ENCODE measurements at regions not wholly inside any gene's neighbourhood (a gene's known extent, or its start where the extent isn't known, plus 50 kb on each side); places are given as distances from the start of the nearest gene placed in this dataset.
"Not testable (repeated sequence)": the region's sequence is repeated elsewhere in the genome, so short reads cannot be mapped to it uniquely, and the experiment has no call there.

DNA sequence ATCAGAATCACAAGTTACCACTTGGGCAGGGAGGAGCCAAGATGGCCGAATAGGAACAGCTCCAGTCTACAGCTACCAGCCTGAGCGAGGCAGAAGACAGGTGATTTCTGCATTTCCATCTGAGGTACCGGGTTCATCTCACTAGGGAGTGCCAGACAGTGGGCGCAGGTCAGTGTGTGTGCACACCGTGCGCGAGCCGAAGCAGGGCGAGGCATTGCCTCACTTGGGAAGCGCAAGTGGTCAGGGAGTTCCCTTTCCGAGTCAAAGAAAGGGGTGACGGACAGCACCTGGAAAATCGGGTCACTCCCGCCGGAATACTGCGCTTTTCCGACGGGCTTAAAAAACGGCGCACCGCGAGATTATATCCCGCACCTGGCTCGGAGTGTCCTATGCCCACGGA is 99.8 kb upstream of the PBX1 start:
- not testable (repeated sequence) for DNase-seq

DNA sequence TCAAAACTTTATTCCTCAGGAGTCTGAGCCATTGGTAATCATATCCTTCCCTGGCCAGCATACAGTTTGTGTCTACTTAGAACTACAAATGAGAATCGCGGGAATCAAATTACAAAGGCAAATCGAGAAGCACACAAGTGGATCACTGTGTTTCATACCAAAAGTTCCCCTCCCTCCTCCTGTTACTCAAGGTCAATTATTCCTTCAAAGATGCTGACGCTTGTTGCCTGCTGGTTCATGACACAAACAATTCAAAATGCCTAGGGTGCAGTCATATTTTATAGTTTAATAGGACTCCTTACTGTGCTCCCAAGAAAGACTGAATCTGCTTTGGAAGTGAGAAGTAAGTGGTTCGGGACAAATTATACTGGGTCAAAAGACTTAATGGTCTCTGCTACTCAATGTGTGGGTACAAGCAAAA is 93.0 kb upstream of the PBX1 start:
- no peak for DNase-seq

DNA sequence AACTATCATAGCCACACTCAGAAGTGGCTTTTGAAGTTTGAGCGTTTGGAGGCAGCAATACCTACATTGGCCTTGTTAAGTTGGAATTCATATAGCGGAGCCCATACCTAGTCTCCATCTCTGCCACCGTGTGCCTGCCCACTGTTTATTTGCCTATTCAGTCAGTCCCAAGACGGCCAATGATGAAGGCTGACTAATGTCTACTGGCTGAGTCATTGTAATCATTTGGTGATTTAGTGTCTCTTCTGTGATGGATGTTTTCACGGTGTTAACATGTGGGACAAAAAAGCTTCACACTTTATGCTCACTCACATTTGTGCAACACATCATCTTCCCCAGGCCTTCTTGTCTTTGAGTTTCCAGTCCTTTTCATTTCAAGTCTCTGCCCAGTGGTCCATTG is 92.6 kb upstream of the PBX1 start:
- DNase-seq, result peak; percentile 30

DNA sequence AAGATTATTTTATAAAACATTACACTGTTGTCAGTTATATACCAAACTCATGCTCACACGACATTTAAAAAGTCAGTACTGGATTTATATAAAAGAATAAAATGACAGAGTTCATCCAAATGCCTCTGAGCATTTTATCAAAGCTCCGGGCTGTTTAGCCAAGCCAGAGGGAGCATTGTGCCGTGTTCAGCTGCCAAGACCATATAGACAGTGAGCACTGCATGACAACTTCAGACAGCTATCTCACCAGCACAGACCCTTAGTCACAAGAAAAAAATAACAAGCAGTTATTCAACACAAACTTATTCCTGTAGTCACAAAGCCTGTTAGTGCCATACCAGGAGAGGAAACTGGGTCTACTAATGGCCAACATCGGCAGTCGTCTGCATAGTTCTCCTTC is 88.0 kb upstream of the PBX1 start:
- DNase-seq, result no peak

DNA sequence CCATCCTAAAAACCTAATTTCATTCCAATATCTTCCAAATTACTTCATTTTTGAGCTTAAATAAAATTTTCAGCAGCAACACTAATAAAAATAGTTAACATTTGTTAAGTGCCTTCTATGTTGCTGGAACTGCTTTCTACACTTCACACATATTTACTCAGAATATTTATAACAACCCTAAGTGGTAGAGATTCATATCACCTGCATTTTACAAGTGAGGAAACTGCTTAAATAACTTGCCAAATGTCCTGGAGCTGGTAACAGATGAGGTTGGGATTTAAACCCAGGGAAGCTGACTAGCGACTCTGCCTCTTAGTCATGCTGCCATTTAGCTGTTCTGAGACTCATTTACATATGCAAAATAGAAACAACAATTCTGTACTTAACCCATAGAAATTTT is 86.1 kb upstream of the PBX1 start:
- DNase-seq, result no peak

DNA sequence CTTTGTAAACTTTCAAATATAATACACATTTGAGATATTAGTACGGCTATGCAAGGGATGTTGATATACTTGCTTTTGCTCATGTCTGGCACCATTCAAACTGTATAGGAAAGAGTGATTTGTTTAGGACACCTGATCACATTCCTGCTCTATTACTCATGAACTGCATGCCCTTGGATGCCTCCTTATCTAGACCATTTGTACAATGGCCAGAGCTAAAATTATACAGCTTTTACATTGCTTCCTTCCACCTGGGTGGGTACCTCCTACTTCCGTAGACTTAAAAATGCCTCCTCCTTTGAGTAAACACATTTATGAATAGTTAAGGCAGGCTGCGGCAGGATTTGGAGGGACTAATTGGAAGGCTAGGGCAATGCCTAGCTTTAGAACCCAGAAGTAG is 85.4 kb upstream of the PBX1 start:
- DNase-seq, result no peak

DNA sequence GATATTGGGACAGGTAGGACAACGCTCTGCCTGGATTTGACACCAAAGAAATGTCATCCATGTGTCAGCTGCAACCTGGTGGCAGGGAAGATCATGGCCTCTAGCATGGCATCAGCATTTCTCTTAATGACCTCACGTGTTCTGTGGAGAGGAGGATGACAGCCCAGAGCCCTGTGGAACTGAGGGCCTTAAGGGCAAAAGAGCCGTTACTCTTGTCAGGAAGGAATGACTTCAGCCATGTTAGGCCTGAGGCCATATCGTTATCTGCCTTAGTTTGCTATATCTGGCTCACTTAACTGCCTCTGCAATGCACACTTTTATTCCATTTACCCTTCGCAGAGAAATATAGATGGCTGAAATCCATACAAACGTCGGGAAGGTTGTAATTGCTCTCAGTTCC is 83.2 kb upstream of the PBX1 start:
- DNase-seq, result no peak

DNA sequence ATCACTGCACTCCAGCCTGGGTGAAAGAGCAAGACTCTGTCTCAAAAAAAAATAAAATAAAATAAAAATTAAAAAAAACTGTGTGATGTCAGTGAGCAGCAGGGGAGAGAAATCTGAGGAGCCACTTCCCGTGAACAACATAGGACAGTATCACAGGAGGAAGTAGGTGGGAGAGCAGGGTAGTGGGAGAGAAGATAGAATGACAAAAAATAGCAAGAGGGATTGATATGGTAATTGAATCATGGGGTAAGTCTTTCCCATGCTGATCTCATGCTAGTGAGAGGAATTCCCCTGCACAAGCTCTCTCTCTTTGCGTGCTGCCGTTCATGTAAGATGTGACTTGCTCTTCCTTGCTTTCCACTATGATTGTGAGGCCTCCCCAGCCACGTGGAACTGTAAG is 81.6 kb upstream of the PBX1 start:
- DNase-seq, result no peak

DNA sequence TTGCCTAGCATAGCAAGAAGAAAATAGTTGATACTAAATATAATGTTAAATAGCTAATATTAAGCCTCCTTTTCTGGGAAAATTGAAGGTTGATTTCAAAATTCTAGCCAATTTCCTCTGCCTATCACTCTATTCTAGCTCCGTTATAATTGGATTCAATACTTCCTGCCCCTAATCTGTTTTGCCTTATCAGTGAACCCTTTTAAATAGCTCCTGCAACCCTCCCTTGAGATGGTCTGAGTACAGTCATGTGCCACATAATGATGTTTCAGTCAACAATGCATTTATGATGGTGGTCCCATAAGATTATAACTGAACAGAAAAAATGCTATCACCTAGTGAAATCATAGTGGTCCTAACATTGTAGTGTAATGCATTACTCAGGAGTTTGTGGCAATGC is 79.7 kb upstream of the PBX1 start:
- DNase-seq, result no peak

DNA sequence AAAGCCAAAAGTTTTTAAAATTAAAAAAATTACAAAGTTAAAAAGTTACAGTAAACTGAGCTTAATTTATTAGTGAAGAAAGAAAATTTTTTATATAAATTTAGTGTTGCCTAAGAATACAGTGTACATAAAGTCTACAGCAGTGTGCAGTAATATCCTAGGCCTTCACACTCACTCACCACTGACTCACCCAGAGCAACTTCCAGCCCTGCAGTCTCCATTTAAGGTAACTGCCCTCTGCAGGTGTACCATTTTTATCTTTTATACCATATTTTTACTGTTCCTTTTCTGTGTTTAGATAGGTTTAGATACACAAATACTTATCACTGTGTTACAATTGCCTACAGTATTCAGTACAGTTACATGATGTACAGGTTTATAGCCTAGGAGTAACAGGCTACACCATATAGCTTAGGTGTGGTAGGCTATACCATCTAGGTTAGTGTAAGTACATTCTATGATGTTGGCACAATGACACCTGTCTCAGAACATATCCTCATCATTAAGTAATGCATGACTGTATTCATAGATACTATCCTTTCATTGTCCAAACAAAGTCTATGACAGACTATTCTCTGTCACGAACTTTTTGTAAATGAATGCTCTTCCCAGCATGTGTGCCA is 78.6 kb upstream of the PBX1 start:
- DNase-seq, result no peak

DNA sequence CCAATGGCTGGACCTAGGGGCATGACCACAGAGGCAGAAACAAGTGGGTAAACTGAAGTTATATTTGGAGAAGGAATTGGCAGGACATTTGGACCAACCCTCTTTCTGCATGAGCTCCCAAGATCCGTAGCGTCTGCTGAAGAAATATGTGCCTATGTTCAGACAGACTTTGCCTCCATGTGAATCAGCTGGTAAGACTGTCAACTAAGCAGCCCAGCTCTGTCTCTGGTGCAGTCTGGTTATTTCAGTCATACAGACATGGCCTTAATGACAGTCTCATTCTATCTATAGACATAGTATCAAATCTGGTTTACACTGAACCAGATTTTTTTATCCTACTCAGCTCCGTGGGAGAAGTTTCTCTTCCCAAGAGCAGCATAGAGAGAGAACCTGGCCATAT is 63.1 kb upstream of the PBX1 start:
- DNase-seq, result no peak

DNA sequence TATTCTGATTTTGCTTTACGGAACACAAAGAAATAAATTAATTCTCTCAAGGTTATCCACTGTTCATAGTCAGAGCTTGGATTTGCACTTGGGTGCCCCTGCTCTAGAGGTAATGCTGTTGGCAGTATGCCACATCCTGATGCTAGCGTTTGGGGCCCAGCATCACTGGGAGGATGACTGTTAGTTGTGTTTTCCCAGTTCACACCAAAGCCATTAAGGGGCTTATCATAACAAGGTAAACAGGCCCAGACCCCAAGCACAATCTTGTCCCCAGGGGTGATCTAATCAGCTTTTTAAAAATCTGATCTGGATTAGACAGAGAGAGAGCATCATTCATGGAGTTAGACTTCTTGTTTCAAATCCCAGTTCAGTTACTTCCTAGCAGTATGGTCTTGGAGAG is 60.2 kb upstream of the PBX1 start:
- no peak for DNase-seq

DNA sequence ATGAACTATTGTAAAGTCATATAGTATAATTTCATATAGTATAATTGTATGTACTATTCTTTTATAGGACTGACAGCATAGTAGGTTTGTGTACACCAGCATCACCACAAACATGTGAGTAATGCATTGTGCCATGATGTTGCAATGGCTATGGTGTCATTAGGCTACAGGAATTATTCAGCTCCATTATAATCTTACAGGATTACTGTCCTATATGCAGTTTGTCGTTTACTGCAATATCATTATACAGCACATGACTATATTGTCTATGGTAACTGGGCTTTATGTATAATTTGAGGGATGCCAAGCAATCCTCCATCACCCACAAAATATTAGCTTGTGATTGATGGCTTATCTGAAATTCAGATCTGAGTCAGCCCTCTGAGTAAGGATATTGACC is 54.2 kb upstream of the PBX1 start:
- DNase-seq, result no peak
